ENCODE measurements at regions not wholly inside any gene's neighbourhood (a gene's known extent, or its start where the extent isn't known, plus 50 kb on each side); places are given as distances from the start of the nearest gene placed in this dataset.

DNA sequence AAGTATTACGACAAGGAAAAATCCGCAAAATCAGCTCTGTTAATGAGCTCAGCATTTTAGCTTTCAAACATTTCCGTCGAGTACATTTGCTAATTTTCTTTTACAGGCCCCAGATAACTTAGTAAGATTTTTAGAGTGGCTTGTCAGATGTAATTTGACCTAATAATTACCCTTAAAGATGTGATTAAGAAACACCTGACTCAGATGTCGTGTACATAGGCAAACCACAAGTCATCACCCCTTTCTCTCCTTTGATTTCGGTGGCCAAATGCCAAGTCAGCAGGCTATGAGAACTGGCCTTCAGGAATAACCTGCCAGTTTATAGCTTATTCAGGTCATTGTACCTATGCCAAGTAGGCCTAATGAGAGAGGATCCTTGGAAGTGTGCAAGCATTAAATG is 369.6 kb downstream of the PCDH7 start:
- Histone ChIP-seq H3K4me1 (ENCODE audit: control insufficient read depth, extremely low read depth, insufficient read depth, low read length) (peaks cover 4% of the 10 kb centered on the region), H3K27ac (ENCODE audit: insufficient read depth, low read length) (no peak overlapping the region), H3K9me3 (ENCODE audit: control insufficient read depth, insufficient read depth, low read depth, low read length) (no peaks in the 10 kb centered on the region), H3K9ac (ENCODE audit: insufficient read depth, low read length) (no peak overlapping the region), H3K36me3 (ENCODE audit: control insufficient read depth, insufficient read depth, low read length) (no peaks in the 10 kb centered on the region), H3K27me3 (ENCODE audit: control insufficient read depth, insufficient read depth, low read length) (no peaks in the 10 kb centered on the region), H4K20me1 (ENCODE audit: control insufficient read depth, extremely low read depth, insufficient read depth, low read length) (no peaks in the 10 kb centered on the region), H3K79me2 (ENCODE audit: control insufficient read depth, insufficient read depth, low read length) (no peaks in the 10 kb centered on the region), H3K4me2 (ENCODE audit: extremely low read depth, insufficient read depth, low read length) (no peak overlapping the region), H3K4me3 (replicated peaks in 1 of 4; ENCODE audit: control extremely low read depth in 1 of 4, insufficient read depth in 1 of 4, low read depth in 3 of 4, low read length in 4 of 4) (no peak overlapping the region), H2AFZ (ENCODE audit: low read length) (no peak overlapping the region)
- peak; percentile 75 to 85 for DNase-seq (ENCODE audit: low read depth in 2 of 2)
- no peak for TF ChIP-seq EZH2 (IDR thresholded peaks at IDR 0.05; ENCODE audit: low read length, missing control alignments)
- TF ChIP-seq, protein P1, sequence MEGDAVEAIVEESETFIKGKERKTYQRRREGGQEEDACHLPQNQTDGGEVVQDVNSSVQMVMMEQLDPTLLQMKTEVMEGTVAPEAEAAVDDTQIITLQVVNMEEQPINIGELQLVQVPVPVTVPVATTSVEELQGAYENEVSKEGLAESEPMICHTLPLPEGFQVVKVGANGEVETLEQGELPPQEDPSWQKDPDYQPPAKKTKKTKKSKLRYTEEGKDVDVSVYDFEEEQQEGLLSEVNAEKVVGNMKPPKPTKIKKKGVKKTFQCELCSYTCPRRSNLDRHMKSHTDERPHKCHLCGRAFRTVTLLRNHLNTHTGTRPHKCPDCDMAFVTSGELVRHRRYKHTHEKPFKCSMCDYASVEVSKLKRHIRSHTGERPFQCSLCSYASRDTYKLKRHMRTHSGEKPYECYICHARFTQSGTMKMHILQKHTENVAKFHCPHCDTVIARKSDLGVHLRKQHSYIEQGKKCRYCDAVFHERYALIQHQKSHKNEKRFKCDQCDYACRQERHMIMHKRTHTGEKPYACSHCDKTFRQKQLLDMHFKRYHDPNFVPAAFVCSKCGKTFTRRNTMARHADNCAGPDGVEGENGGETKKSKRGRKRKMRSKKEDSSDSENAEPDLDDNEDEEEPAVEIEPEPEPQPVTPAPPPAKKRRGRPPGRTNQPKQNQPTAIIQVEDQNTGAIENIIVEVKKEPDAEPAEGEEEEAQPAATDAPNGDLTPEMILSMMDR (conservative IDR thresholded peaks at IDR 0.05 in 1 of 2, IDR thresholded peaks at IDR 0.05 in 1 of 2; ENCODE audit: low read depth in 1 of 2, low read length in 2 of 2) = no peak

DNA sequence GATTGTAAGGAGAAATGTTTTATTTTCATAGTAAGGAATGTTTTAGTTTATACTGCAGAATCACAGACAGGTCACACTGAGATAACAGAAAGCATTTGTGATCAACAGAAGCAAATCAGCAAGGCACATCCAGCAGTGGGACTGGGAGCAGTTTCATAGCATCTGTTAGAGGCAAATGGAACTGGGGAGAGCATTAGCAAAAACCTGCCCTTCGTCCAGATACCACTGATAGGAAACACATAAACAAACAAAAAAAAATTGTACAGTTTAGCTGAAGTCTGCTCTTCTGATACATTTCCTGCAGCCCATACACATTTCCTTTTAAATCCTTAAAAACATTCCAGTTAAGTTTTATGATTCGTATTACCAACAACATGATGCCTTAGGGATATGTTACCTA is 374.3 kb downstream of the PCDH7 start:
- no peak overlapping the region for H2AFZ ChIP-seq (ENCODE audit: low read length)
- no peak for TF ChIP-seq EZH2 (IDR thresholded peaks at IDR 0.05; ENCODE audit: low read length, missing control alignments)
- TF ChIP-seq, protein P1 (conservative IDR thresholded peaks at IDR 0.05 in 1 of 2, IDR thresholded peaks at IDR 0.05 in 1 of 2; ENCODE audit: low read depth in 1 of 2, low read length in 2 of 2) = no peak
- H3K9me3 ChIP-seq (ENCODE audit: control insufficient read depth, insufficient read depth, low read depth, low read length) = no peaks in the 10 kb centered on the region
- no peaks in the 10 kb centered on the region for H3K79me2 ChIP-seq (ENCODE audit: control insufficient read depth, insufficient read depth, low read length)
- no peak overlapping the region for H3K9ac ChIP-seq (ENCODE audit: insufficient read depth, low read length)
- H3K36me3 ChIP-seq (ENCODE audit: control insufficient read depth, insufficient read depth, low read length) = no peaks in the 10 kb centered on the region
- no peak overlapping the region for H3K4me3 ChIP-seq (replicated peaks in 1 of 4; ENCODE audit: control extremely low read depth in 1 of 4, insufficient read depth in 1 of 4, low read depth in 3 of 4, low read length in 4 of 4)
- H3K4me1 ChIP-seq (ENCODE audit: control insufficient read depth, extremely low read depth, insufficient read depth, low read length) = no peaks in the 10 kb centered on the region
- no peak overlapping the region for H3K27ac ChIP-seq (ENCODE audit: insufficient read depth, low read length)
- no peaks in the 10 kb centered on the region for H4K20me1 ChIP-seq (ENCODE audit: control insufficient read depth, extremely low read depth, insufficient read depth, low read length)
- no peak for DNase-seq (ENCODE audit: low read depth in 2 of 2)
- H3K4me2 ChIP-seq (ENCODE audit: extremely low read depth, insufficient read depth, low read length) = no peak overlapping the region
- no peaks in the 10 kb centered on the region for H3K27me3 ChIP-seq (ENCODE audit: control insufficient read depth, insufficient read depth, low read length)

DNA sequence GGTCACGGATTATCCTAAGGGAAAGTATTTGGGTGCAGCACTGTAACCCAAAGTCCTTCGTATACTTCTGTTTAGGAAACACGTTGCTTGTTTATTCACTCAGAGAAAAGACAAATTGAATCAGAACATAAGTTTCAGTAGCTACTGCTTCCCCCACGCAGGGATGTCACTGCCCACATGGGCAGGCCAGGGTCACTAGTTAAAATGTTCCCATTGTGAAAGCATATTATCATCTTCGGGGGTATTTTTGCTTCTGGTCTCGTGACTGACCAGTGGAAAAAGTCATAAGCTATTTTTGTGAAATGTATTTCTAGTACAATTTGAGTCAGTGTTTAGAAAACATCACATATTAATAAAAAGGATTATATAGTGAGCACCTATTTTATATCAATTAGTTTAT is 377.8 kb downstream of the PCDH7 start:
- Histone ChIP-seq H3K36me3 (ENCODE audit: control insufficient read depth, insufficient read depth, low read length) (no peaks in the 10 kb centered on the region), H3K4me1 (ENCODE audit: control insufficient read depth, extremely low read depth, insufficient read depth, low read length) (no peaks in the 10 kb centered on the region), H3K79me2 (ENCODE audit: control insufficient read depth, insufficient read depth, low read length) (no peaks in the 10 kb centered on the region), H3K27me3 (ENCODE audit: control insufficient read depth, insufficient read depth, low read length) (no peaks in the 10 kb centered on the region), H3K4me3 (replicated peaks in 1 of 4; ENCODE audit: control extremely low read depth in 1 of 4, insufficient read depth in 1 of 4, low read depth in 3 of 4, low read length in 4 of 4) (no peak overlapping the region), H3K4me2 (ENCODE audit: extremely low read depth, insufficient read depth, low read length) (no peak overlapping the region), H2AFZ (ENCODE audit: low read length) (no peak overlapping the region), H4K20me1 (ENCODE audit: control insufficient read depth, extremely low read depth, insufficient read depth, low read length) (no peaks in the 10 kb centered on the region), H3K9me3 (ENCODE audit: control insufficient read depth, insufficient read depth, low read depth, low read length) (no peaks in the 10 kb centered on the region), H3K9ac (ENCODE audit: insufficient read depth, low read length) (no peak overlapping the region), H3K27ac (ENCODE audit: insufficient read depth, low read length) (no peak overlapping the region)
- DNase-seq (ENCODE audit: low read depth in 2 of 2) = no peak
- TF ChIP-seq EZH2 (IDR thresholded peaks at IDR 0.05; ENCODE audit: low read length, missing control alignments) = no peak
- TF ChIP-seq, protein P1 (conservative IDR thresholded peaks at IDR 0.05 in 1 of 2, IDR thresholded peaks at IDR 0.05 in 1 of 2; ENCODE audit: low read depth in 1 of 2, low read length in 2 of 2) = no peak

Data from fibroblast of lung (primary cell).